Calu3 (cell line): ENCODE measurements at regions not wholly inside any gene's neighbourhood (a gene's known extent, or its start where the extent isn't known, plus 50 kb on each side); places are given as distances from the start of the nearest gene placed in this dataset.

Experiments
- BruUV-seq: library from RNA; stranded (reverse); fragments of 400-500 nt; replicated peaks from 2 replicates; lab custom pipeline; 2021; lab: Mats Ljungman, UMichigan
- CTCF ChIA-PET: fragments of 300-600 bp; sonication (Branson Sonifier 250); formaldehyde crosslinking; loops from one replicate; lab custom pipeline; 2022; ENCODE audit warnings: antibody characterized with exemption; lab: Charles Lee
- DNase-seq: peaks from one replicate; pipeline ENCODE4 v3.0.0; 2022
- H3K27ac Mint-ChIP-seq: one replicate; pipeline ENCODE4 v1.8.0; 2022; ENCODE audit warnings: mixed read lengths; ENCODE audit not compliant: unreplicated experiment
- H3K27me3 Mint-ChIP-seq: one replicate; pipeline ENCODE4 v1.8.0; 2022; ENCODE audit warnings: mixed read lengths; ENCODE audit not compliant: unreplicated experiment
- H3K36me3 Mint-ChIP-seq: one replicate; pipeline ENCODE4 v1.8.0; 2022; ENCODE audit warnings: mild to moderate bottlenecking, moderate library complexity, mixed read lengths; ENCODE audit not compliant: insufficient read depth, unreplicated experiment
- H3K4me1 Mint-ChIP-seq: one replicate; pipeline ENCODE4 v1.8.0; 2022; ENCODE audit warnings: mild to moderate bottlenecking, low read depth, mixed read lengths; ENCODE audit not compliant: unreplicated experiment
- H3K4me3 Mint-ChIP-seq: one replicate; pipeline ENCODE4 v1.8.0; 2022; ENCODE audit warnings: mild to moderate bottlenecking, low read depth, moderate library complexity, mixed read lengths; ENCODE audit not compliant: unreplicated experiment
- H3K9me3 Mint-ChIP-seq: one replicate; pipeline ENCODE4 v1.8.0; 2022; ENCODE audit warnings: low read depth, mixed read lengths; ENCODE audit not compliant: unreplicated experiment
- intact Hi-C: fragments of 100-400 bp; cut with micrococcal nuclease; formaldehyde crosslinking; loops from one replicate; pipeline ENCODE4 v1.10.0; 2022; ENCODE audit not compliant: unreplicated experiment
- TF ChIP-seq, protein P1 (sequence below): fragments of 200-600 bp; IDR thresholded peaks from one replicate; pipeline ENCODE4 v1.8.0; 2022; ENCODE audit warnings: antibody characterized with exemption; ENCODE audit not compliant: unreplicated experiment

DNA sequence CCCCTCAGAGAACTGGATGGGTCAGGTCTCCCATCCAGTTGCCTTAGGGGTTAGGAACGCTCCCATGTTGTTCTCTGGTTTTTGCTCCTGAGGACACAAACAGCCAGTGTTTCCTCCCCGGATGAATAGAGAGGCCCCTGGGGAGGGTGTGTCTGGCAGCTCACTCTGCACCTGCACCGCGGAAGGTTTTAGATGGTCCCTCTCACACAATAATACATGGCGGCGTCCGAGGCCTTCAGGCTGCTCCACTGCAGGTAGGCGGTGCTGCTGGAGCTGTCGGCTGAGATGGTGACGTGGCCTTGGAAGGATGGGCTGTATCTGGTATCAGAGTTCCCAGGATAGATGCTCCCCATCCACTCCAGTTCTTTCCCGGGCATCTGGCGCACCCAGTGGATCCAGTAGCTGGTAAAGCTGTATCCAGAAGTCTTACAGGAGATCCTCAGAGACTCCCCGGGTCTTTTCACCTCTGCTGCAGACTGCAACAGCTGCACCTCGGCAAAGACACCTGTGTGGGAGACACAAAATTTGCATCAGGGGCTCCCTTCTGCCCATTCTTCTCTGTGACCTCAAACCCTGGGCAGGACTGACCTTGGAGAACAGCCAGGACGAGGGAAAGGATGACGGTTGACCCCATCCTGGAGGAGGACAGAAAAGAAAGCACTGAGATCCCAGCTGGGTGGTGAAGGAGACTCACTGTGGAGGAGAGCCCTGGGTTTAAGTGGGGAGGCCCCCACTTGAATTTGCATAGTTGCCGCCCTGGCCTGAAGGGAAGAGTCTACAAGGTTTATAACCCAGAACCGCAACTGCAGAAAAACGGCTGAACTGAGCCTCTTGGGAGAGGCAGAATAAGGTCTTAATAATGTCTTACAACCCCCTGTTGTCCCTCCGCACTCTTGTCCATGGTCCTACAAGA lies 1324.8 kb downstream of the TMEM121 start:
- no peak overlapping the region for H3K27ac Mint-ChIP-seq
- TF ChIP-seq, protein P1, sequence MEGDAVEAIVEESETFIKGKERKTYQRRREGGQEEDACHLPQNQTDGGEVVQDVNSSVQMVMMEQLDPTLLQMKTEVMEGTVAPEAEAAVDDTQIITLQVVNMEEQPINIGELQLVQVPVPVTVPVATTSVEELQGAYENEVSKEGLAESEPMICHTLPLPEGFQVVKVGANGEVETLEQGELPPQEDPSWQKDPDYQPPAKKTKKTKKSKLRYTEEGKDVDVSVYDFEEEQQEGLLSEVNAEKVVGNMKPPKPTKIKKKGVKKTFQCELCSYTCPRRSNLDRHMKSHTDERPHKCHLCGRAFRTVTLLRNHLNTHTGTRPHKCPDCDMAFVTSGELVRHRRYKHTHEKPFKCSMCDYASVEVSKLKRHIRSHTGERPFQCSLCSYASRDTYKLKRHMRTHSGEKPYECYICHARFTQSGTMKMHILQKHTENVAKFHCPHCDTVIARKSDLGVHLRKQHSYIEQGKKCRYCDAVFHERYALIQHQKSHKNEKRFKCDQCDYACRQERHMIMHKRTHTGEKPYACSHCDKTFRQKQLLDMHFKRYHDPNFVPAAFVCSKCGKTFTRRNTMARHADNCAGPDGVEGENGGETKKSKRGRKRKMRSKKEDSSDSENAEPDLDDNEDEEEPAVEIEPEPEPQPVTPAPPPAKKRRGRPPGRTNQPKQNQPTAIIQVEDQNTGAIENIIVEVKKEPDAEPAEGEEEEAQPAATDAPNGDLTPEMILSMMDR, result no peak
- H3K9me3 Mint-ChIP-seq, result peaks cover 3% of the 10 kb centered on the region
- no TSS peak for BruUV-seq
- DNase-seq, result no peak
- peaks cover 24% of the 10 kb centered on the region for H3K4me1 Mint-ChIP-seq
- H3K27me3 Mint-ChIP-seq, result no peaks in the 10 kb centered on the region
- H3K4me3 Mint-ChIP-seq, result no peak overlapping the region
- peaks cover 20% of the 10 kb centered on the region for H3K36me3 Mint-ChIP-seq
- intact Hi-C loops, result no loop called here
- CTCF ChIA-PET, result no interaction called here

DNA sequence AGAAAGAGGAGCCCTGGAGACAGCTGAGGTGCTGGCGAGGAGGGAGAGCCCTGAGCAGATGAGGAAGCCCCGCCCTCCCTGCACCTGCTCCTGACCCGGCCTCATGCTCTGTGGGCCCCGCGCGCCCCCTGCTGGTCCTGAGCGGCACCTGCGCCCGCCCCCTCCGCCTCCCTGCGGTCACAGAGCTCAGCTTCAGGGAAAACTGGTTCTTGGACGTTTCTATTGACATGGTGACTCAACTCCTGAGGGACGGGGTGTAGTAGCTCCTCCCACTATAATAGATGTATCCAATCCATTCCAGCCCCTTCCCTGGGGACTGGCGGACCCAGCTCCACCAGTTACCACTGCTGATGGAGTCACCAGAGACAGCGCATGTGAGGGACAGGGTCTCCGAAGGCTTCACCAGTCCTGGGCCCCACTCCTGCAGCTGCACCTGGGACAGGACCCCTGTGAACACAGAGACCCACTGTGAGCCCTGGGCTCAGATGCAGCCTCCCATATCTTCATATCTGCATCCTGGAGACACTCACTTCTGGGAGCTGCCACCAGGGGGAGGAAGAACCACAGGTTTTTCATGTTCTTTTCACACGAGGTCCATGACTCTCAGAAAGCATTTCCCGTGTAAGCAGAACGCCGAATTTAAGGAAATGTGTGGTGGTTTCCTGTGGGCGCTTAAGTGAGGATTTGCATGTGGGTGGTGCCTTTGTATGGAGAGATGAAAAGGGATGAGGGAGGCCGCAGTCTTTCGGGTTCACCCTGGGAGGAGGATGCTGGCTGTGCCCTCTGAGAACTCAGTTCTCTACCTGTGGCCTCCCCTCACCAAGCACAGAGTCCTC lies 1346.4 kb downstream of the TMEM121 start:
- TF ChIP-seq, protein P1, result peak; percentile 71
- CTCF ChIA-PET, result interaction anchor here (0.6 to 2.7 kb wide), 10 partner anchors 28 to 211 kb away, joined by 3 to 119 read pairs (median 4); no protein-coding TSS in a partner anchor
- Mint-ChIP-seq H3K27me3 (no peaks in the 10 kb centered on the region), H3K9me3 (no peaks in the 10 kb centered on the region), H3K4me1 (peaks cover 22% of the 10 kb centered on the region), H3K4me3 (peak overlapping the region; percentile 64), H3K27ac (peak overlapping the region; percentile 72), H3K36me3 (peaks cover 9% of the 10 kb centered on the region)
- DNase-seq, result peak; percentile 97
- no TSS peak for BruUV-seq
- intact Hi-C loops, result loop anchor here (1.0 kb wide), 1 partner anchor 28 kb away; no protein-coding TSS in a partner anchor

- Mint-ChIP-seq H3K36me3 (peaks cover 9% of the 10 kb centered on the region), H3K27ac (no peak overlapping the region), H3K4me3 (no peak overlapping the region), H3K27me3 (no peaks in the 10 kb centered on the region), H3K4me1 (peaks cover 24% of the 10 kb centered on the region), H3K9me3 (no peaks in the 10 kb centered on the region)
- intact Hi-C loops, result no loop called here
- TF ChIP-seq, protein P1, result no peak
- no peak for DNase-seq
- CTCF ChIA-PET, result interaction anchor here (2.7 kb wide), 1 partner anchor 29 kb away, joined by 119 read pairs; no protein-coding TSS in a partner anchor
- BruUV-seq, result no TSS peak
These were observed 1348.0 kb downstream of the TMEM121 start for GRCh38 chr14:106874350-106874749.

DNA sequence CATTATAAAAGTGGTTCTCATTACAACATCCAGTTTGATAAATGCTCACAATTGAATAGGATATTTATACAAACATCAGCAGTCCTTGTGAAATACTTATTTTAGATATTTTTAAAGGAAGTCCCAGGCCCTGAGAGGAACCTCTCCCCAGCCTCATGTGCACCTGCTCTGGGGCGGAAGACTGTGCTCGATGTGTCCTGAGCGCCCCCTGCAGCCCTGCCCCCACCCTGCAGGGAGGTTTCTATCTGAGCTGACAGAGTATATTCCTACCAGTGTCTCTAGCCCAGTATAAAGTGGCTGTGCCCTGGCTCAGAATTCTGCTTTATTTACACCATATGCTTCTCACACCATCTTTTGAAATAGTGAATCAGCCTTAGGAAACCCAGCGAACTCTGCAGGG lies 1349.1 kb downstream of the TMEM121 start:
- peak; percentile 56 for DNase-seq
- H3K4me3 Mint-ChIP-seq, result no peak overlapping the region
- TF ChIP-seq, protein P1, result peak; percentile 26
- H3K9me3 Mint-ChIP-seq, result no peaks in the 10 kb centered on the region
- H3K27ac Mint-ChIP-seq, result no peak overlapping the region
- no TSS peak for BruUV-seq
- peaks cover 9% of the 10 kb centered on the region for H3K36me3 Mint-ChIP-seq
- H3K4me1 Mint-ChIP-seq, result peaks cover 20% of the 10 kb centered on the region
- CTCF ChIA-PET, result no interaction called here
- intact Hi-C loops, result no loop called here
- H3K27me3 Mint-ChIP-seq, result no peaks in the 10 kb centered on the region
